ENCODE measurements at regions not wholly inside any gene's neighbourhood (a gene's known extent, or its start where the extent isn't known, plus 50 kb on each side); places are given as distances from the start of the nearest gene placed in this dataset.

DNA sequence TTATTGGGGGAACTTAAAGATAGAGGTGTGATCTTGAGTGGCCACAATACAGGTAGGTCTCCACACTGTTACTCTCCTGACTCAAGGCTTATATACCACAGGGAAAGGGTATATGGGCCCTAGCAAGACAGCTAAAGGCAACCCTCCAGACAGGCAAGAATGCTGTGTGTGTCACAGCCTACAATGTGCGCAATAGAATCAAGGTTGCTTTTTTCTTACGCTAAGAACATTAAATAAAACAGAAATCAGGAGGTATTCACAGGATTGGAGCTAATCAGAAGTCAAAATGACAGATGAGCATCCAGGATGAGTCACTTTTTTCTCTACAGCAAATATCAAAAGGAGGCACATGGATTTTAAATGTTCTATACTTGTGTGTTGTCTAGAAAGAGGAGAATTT, 1797.9 kb upstream of the SEL1L start:
- Histone ChIP-seq H3K36me3 (no peaks in the 10 kb centered on the region), H3K27me3 (no peaks in the 10 kb centered on the region), H3K27ac (no peak overlapping the region), H3K4me3 (no peak overlapping the region), H3K9me3 (no peaks in the 10 kb centered on the region), H3K4me1 (no peaks in the 10 kb centered on the region)
- TF ChIP-seq, protein P1, sequence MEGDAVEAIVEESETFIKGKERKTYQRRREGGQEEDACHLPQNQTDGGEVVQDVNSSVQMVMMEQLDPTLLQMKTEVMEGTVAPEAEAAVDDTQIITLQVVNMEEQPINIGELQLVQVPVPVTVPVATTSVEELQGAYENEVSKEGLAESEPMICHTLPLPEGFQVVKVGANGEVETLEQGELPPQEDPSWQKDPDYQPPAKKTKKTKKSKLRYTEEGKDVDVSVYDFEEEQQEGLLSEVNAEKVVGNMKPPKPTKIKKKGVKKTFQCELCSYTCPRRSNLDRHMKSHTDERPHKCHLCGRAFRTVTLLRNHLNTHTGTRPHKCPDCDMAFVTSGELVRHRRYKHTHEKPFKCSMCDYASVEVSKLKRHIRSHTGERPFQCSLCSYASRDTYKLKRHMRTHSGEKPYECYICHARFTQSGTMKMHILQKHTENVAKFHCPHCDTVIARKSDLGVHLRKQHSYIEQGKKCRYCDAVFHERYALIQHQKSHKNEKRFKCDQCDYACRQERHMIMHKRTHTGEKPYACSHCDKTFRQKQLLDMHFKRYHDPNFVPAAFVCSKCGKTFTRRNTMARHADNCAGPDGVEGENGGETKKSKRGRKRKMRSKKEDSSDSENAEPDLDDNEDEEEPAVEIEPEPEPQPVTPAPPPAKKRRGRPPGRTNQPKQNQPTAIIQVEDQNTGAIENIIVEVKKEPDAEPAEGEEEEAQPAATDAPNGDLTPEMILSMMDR (IDR thresholded peaks at IDR 0.05), result no peak
- TF ChIP-seq POLR2A (IDR thresholded peaks at IDR 0.05), result no peak
- DNase-seq, result no peak
- intact Hi-C loops (cut with DNase I), result no loop called here
- no peak for ATAC-seq
- 93 to 98% (median 96%) methylated on average over 2 of the region's 2 CpGs for WGBS, 4 donors

DNA sequence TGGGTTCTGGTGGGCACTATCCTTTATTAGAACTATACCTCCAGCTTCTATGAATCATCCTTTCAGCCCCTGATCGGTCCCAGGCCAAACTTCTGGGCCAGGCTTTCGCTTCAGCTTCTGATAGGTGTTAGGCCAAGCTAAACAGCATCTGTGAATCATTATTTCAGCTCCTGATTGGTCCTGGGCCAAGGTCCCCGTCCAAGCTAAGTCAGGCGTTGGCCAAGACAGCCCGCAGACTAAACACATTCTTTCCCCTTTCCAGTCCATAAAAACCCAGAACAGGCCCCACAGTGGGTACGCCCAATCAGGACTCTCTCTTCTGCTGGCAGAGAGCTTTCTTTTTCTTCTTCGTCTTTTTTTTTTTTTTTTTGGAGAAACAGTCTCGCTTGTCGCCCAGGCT, 1808.9 kb upstream of the SEL1L start:
- intact Hi-C loops (cut with DNase I), result no loop called here
- ATAC-seq, result peak in 3 of 4 donors; percentile 52 to 62 (median 58)
- 73 to 86% (median 78%) methylated on average over 9 of the region's 9 CpGs for WGBS, 4 donors
- Histone ChIP-seq H3K9me3 (peaks cover 0 to 12% (median 0%) of the 10 kb centered on the region in 12 donors), H3K4me3 (no peak overlapping the region), H3K4me1 (no peaks in the 10 kb centered on the region), H3K27ac (no peak overlapping the region), H3K27me3 (no peaks in the 10 kb centered on the region), H3K36me3 (no peaks in the 10 kb centered on the region)
- TF ChIP-seq, protein P1 (IDR thresholded peaks at IDR 0.05), result no peak
- TF ChIP-seq POLR2A (IDR thresholded peaks at IDR 0.05), result no peak
- peak; percentile 8 to 59 (median 39) for DNase-seq

DNA sequence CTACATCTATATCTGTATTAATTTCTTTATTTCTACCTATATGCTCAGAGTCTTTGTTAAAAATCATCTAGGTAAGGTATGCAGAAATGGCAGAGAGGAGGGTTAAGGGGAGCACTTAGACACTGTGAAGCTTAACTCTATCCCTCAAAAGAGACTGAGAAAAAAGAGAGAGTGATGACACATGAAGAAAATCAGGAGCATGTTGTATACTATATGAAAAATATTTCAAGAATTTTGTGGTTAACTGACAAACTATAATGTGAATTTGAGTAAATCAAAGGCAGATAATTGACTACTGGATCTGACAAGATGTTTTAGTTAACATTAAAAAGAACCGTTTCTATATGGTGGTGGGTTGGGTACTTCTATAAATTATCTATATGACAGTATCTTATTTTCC, 1814.2 kb upstream of the SEL1L start:
- Histone ChIP-seq H3K36me3 (no peaks in the 10 kb centered on the region), H3K4me1 (no peaks in the 10 kb centered on the region), H3K4me3 (no peak overlapping the region), H3K27me3 (no peaks in the 10 kb centered on the region), H3K27ac (no peak overlapping the region), H3K9me3 (peaks cover 0 to 3% (median 0%) of the 10 kb centered on the region in 12 donors)
- intact Hi-C loops (cut with DNase I), result no loop called here
- no peak for TF ChIP-seq POLR2A (IDR thresholded peaks at IDR 0.05)
- TF ChIP-seq, protein P1 (IDR thresholded peaks at IDR 0.05), result no peak
- DNase-seq, result no peak
- 35 to 60% (median 59%) methylated on average over 1 of the region's 1 CpG for WGBS, 4 donors
- no peak for ATAC-seq

DNA sequence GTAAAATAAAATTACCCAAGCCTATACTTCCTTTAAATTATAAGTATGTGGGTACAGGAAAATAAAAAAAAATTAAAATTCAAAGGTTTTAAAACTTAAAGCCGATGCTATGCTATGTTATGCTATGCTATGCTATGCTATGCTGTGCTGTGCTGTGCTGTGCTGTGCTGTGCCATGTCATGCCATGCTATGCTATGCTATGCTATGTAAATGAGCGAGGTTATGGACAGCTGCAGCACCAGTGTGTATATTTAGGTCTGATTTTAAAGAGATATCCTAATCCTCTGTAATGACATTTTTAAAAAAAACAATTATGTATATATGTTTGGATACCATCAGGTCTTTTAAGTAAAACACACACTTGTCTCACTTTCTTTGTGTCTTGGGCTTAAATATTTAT, 1822.0 kb upstream of the SEL1L start:
- Histone ChIP-seq H3K27ac (no peak overlapping the region), H3K36me3 (no peaks in the 10 kb centered on the region), H3K27me3 (no peaks in the 10 kb centered on the region), H3K4me3 (no peak overlapping the region), H3K4me1 (no peaks in the 10 kb centered on the region), H3K9me3 (no peaks in the 10 kb centered on the region)
- intact Hi-C loops (cut with DNase I), result no loop called here
- DNase-seq (no peak), ATAC-seq (no peak)
- TF ChIP-seq POLR2A (IDR thresholded peaks at IDR 0.05), result no peak
- TF ChIP-seq, protein P1 (IDR thresholded peaks at IDR 0.05), result no peak
- WGBS, 4 donors, result 77 to 85% (median 82%) methylated on average over 2 of the region's 2 CpGs
